ENCODE measurements at regions not wholly inside any gene's neighbourhood (a gene's known extent, or its start where the extent isn't known, plus 50 kb on each side); places are given as distances from the start of the nearest gene placed in this dataset.

DNA sequence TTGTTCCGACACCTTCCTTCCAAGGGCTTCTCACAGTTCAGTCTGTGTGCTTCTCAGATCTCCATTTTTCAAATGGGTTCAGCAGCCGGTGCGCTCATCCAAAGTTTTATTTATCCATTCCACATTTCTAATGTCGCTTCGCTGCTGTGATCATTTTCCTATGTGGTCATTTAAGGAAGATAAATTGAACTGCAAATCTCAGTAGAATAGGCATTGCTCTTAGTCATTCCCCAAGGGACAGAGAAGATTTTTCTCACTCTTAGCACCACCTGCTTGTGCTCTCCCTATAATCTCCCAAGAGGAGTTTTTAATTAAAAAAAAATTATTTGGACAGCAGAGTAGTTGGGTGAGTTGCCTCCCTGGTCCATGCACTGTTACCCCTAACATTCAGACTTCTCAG is 278.9 kb upstream of the GATB start:
- TF ChIP-seq, protein P1, sequence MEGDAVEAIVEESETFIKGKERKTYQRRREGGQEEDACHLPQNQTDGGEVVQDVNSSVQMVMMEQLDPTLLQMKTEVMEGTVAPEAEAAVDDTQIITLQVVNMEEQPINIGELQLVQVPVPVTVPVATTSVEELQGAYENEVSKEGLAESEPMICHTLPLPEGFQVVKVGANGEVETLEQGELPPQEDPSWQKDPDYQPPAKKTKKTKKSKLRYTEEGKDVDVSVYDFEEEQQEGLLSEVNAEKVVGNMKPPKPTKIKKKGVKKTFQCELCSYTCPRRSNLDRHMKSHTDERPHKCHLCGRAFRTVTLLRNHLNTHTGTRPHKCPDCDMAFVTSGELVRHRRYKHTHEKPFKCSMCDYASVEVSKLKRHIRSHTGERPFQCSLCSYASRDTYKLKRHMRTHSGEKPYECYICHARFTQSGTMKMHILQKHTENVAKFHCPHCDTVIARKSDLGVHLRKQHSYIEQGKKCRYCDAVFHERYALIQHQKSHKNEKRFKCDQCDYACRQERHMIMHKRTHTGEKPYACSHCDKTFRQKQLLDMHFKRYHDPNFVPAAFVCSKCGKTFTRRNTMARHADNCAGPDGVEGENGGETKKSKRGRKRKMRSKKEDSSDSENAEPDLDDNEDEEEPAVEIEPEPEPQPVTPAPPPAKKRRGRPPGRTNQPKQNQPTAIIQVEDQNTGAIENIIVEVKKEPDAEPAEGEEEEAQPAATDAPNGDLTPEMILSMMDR (IDR thresholded peaks at IDR 0.05; ENCODE audit: unreplicated experiment) = no peak
- BruUV-seq (replicated peaks) = no TSS peak
- Mint-ChIP-seq H3K4me1 (ENCODE audit: insufficient read depth, unreplicated experiment) (no peaks in the 10 kb centered on the region), H3K4me3 (ENCODE audit: unreplicated experiment) (no peak overlapping the region), H3K27ac (ENCODE audit: low read depth, unreplicated experiment) (no peak overlapping the region), H3K36me3 (ENCODE audit: insufficient read depth, unreplicated experiment) (no peaks in the 10 kb centered on the region), H3K27me3 (ENCODE audit: insufficient read depth, unreplicated experiment) (no peaks in the 10 kb centered on the region), H3K9me3 (ENCODE audit: unreplicated experiment) (no peaks in the 10 kb centered on the region)
- intact Hi-C loops (cut with micrococcal nuclease) = loop anchor here (10.0 kb wide), 1 partner anchor 115 kb away; no protein-coding TSS in a partner anchor
- ChIA-PET CTCF (no interaction called here), POLR2A (interaction anchor here (0.6 to 0.7 kb wide), 2 partner anchors 83 to 91 kb away, joined by 3 to 4 read pairs; no protein-coding TSS in a partner anchor)
- no peak for DNase-seq (ENCODE audit: unreplicated experiment)

DNA sequence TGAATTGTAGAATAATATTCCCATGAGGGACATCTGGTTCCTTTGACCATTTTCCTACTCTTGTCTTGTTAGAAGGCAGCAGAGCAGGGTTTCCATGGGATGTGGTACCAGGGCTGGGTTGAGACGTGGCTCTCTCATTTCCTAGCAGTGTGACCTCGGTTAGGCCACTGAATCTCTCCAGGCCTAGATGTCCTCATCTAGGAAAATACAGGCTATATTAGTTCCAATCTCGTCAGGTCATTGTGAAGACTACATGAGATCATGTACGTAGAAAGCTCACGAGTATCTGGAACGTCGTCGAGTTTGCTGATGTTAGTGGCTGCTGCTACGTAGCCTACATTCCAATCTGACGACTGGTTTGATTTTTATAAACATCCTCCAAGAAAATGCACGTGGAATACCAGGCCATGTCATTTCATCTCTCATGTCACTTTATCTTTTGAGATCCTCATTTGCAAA is 278.2 kb upstream of the GATB start:
- ChIA-PET CTCF (no interaction called here), POLR2A (no interaction called here)
- Mint-ChIP-seq H3K9me3 (ENCODE audit: unreplicated experiment) (no peaks in the 10 kb centered on the region), H3K27me3 (ENCODE audit: insufficient read depth, unreplicated experiment) (no peaks in the 10 kb centered on the region), H3K36me3 (ENCODE audit: insufficient read depth, unreplicated experiment) (no peaks in the 10 kb centered on the region), H3K4me1 (ENCODE audit: insufficient read depth, unreplicated experiment) (no peaks in the 10 kb centered on the region), H3K27ac (ENCODE audit: low read depth, unreplicated experiment) (no peak overlapping the region), H3K4me3 (ENCODE audit: unreplicated experiment) (no peak overlapping the region)
- DNase-seq (ENCODE audit: unreplicated experiment) = no peak
- BruUV-seq (replicated peaks) = no TSS peak
- intact Hi-C loops (cut with micrococcal nuclease) = no loop called here
- TF ChIP-seq, protein P1 (IDR thresholded peaks at IDR 0.05; ENCODE audit: unreplicated experiment) = no peak

DNA sequence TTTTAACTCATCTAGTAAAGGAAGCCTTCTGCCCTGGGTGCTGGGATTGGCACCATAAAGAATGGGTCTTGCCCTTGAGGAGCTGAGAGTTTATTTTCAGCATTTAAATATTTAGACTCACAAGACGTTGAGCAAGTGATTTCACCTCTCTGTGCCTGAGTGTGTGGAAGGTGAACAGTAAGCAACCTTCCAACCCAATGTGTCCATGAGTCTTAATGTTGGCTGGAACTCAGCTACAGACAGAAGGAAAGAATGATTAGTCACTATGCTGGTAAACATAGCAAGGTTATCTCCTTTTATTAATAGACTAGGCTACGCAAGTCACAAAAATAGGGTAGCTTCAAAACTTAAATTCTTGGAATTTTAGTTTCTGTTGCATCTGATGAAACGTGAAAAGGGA is 277.4 kb upstream of the GATB start:
- no TSS peak for BruUV-seq (replicated peaks)
- H3K4me1 Mint-ChIP-seq (ENCODE audit: insufficient read depth, unreplicated experiment) = no peaks in the 10 kb centered on the region
- no peaks in the 10 kb centered on the region for H3K36me3 Mint-ChIP-seq (ENCODE audit: insufficient read depth, unreplicated experiment)
- no peak overlapping the region for H3K27ac Mint-ChIP-seq (ENCODE audit: low read depth, unreplicated experiment)
- no peak for DNase-seq (ENCODE audit: unreplicated experiment)
- intact Hi-C loops (cut with micrococcal nuclease) = no loop called here
- no peaks in the 10 kb centered on the region for H3K27me3 Mint-ChIP-seq (ENCODE audit: insufficient read depth, unreplicated experiment)
- no peaks in the 10 kb centered on the region for H3K9me3 Mint-ChIP-seq (ENCODE audit: unreplicated experiment)
- no peak overlapping the region for H3K4me3 Mint-ChIP-seq (ENCODE audit: unreplicated experiment)
- CTCF ChIA-PET = no interaction called here
- TF ChIP-seq, protein P1 (IDR thresholded peaks at IDR 0.05; ENCODE audit: unreplicated experiment) = no peak
- POLR2A ChIA-PET = interaction anchor here (0.5 to 0.8 kb wide), 2 partner anchors 288 to 313 kb away, joined by 3 read pairs; no protein-coding TSS in a partner anchor

DNA sequence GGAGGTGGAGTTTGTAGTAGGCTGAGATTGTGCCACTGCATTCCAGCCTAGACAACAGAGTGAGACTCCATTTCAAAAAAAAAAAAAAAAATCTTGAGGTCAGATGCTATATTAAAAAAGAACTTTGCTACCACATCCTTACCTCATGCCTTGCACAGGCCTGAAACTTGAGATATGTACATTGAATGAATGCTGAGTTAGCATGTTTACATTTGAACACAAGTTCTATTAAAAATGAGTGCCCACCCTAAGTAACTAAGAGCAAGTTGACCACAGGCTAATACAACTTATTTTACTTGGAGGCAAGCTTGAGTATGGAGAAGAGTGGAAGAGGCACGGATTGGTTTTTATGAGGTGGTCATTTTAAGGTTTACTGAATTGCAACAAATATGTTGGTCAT is 276.6 kb upstream of the GATB start:
- H3K36me3 Mint-ChIP-seq (ENCODE audit: insufficient read depth, unreplicated experiment) = no peaks in the 10 kb centered on the region
- no peaks in the 10 kb centered on the region for H3K4me1 Mint-ChIP-seq (ENCODE audit: insufficient read depth, unreplicated experiment)
- H3K27ac Mint-ChIP-seq (ENCODE audit: low read depth, unreplicated experiment) = no peak overlapping the region
- intact Hi-C loops (cut with micrococcal nuclease) = no loop called here
- ChIA-PET POLR2A (no interaction called here), CTCF (no interaction called here)
- H3K27me3 Mint-ChIP-seq (ENCODE audit: insufficient read depth, unreplicated experiment) = no peaks in the 10 kb centered on the region
- H3K9me3 Mint-ChIP-seq (ENCODE audit: unreplicated experiment) = no peaks in the 10 kb centered on the region
- TF ChIP-seq, protein P1 (IDR thresholded peaks at IDR 0.05; ENCODE audit: unreplicated experiment) = no peak
- BruUV-seq (replicated peaks) = no TSS peak
- DNase-seq (ENCODE audit: unreplicated experiment) = no peak
- no peak overlapping the region for H3K4me3 Mint-ChIP-seq (ENCODE audit: unreplicated experiment)

All from MCF 10A (cell line).